ENCODE measurements at regions not wholly inside any gene's neighbourhood (a gene's known extent, or its start where the extent isn't known, plus 50 kb on each side); places are given as distances from the start of the nearest gene placed in this dataset.

- TF ChIP-seq EP300 (IDR thresholded peaks at IDR 0.05) (no peak), CTCF (IDR thresholded peaks at IDR 0.05) (no peak)
Measured at GRCh38 chr9:89748831-89749499, 144.2 kb downstream of the GADD45G start.

Data from gastroesophageal sphincter (tissue), 3 donors.